Panc1 (cell line): ENCODE measurements at regions not wholly inside any gene's neighbourhood (a gene's known extent, or its start where the extent isn't known, plus 50 kb on each side); places are given as distances from the start of the nearest gene placed in this dataset.

ENCODE experiments used
- ATAC-seq: fragments of 200-7000 bp; cut with Tn5 transposase; 2 replicates; pipeline ENCODE4 v1.9.1; 2020; ENCODE audit warnings: mild to moderate bottlenecking, moderate library complexity
- BruUV-seq: library from RNA; stranded (reverse); fragments of 400-500 nt; replicated peaks from 2 replicates; lab custom pipeline; 2021; lab: Mats Ljungman, UMichigan
- CTCF ChIA-PET: fragments of 300-600 bp; sonication (Branson Sonifier 250); formaldehyde crosslinking; loops from one replicate; lab custom pipeline; 2022; ENCODE audit warnings: antibody characterized with exemption; lab: Charles Lee
- POLR2A ChIA-PET: fragments of 300-600 bp; sonication (Branson Sonifier 250); formaldehyde crosslinking; loops from one replicate; lab custom pipeline; 2022; ENCODE audit warnings: antibody characterized with exemption; lab: Charles Lee
- DNase-seq: peaks from one replicate; pipeline ENCODE4 v3.0.0-alpha.2; 2010; ENCODE audit warnings: low read depth, low spot score
- H3K27ac ChIP-seq: 2 replicates; pipeline ENCODE4 v1.5.1; 2011; ENCODE audit warnings: mild to moderate bottlenecking, low read length, inconsistent platforms
- H3K27me3 ChIP-seq: fragments of 200-500 bp; sonication (Bioruptor generic); 2 replicates; pipeline ENCODE4 v1.6.0; 2014; ENCODE audit warnings: low read length, inconsistent platforms; ENCODE audit not compliant: control insufficient read depth, insufficient read depth
- H3K36me3 ChIP-seq: fragments of 200-500 bp; sonication (Bioruptor generic); 2 replicates; pipeline ENCODE4 v1.5.1; 2014; ENCODE audit warnings: inconsistent platforms, mild to moderate bottlenecking, low read length, moderate library complexity; ENCODE audit not compliant: control insufficient read depth, insufficient read depth
- H3K4me1 ChIP-seq: 2 replicates; pipeline ENCODE4 v1.5.1; 2011; ENCODE audit warnings: inconsistent platforms, mild to moderate bottlenecking, low read length, moderate library complexity; ENCODE audit not compliant: control insufficient read depth, insufficient read depth
- H3K4me3 ChIP-seq, 2 experiments: 2 replicates each; pipeline ENCODE4 v1.5.1; 2011 to 2012; ENCODE audit warnings: low read depth in 2 of 2, low read length in 2 of 2, mild to moderate bottlenecking in 2 of 2, inconsistent platforms in 1 of 2, moderate library complexity in 1 of 2
- H3K9me3 ChIP-seq: fragments of 200-500 bp; sonication (Bioruptor generic); 2 replicates; pipeline ENCODE4 v1.5.1; 2014; ENCODE audit warnings: low read depth, mild to moderate bottlenecking, inconsistent platforms, low read length, moderate library complexity; ENCODE audit not compliant: control insufficient read depth, insufficient read depth
- CTCF ChIP-seq: fragments of 450-650 bp; IDR thresholded peaks from 2 replicates; pipeline ENCODE4 v1.5.1; 2017; ENCODE audit warnings: mild to moderate bottlenecking
- POLR2AphosphoS5 ChIP-seq: IDR thresholded peaks from 2 replicates; pipeline ENCODE4 v1.6.1; 2012; ENCODE audit warnings: mild to moderate bottlenecking, low read depth, low read length, moderate library complexity
- REST ChIP-seq, 2 experiments: IDR thresholded peaks; 2 replicates each; pipeline ENCODE4 v1.6.1; 2011 to 2012; ENCODE audit warnings: low read depth in 2 of 2, control low read depth in 1 of 2, low read length in 1 of 2, mild to moderate bottlenecking in 1 of 2, moderate library complexity in 1 of 2; ENCODE audit not compliant: insufficient read depth in 1 of 2
- SIN3A ChIP-seq: IDR thresholded peaks from 2 replicates; pipeline ENCODE4 v1.6.1; 2012; ENCODE audit warnings: low read depth, mild to moderate bottlenecking, low read length, moderate library complexity, borderline replicate concordance; ENCODE audit not compliant: insufficient read depth
- TCF7L2 ChIP-seq: IDR thresholded peaks from 2 replicates; pipeline ENCODE4 v1.6.1; 2011; ENCODE audit warnings: mild to moderate bottlenecking, low read depth, low read length, inconsistent platforms
- in situ Hi-C: cut with HindIII; loops from 2 replicates; pipeline ENCODE4 v1.10.0; 2016; ENCODE audit warnings: low sequenced_read_pairs, low pct_unique_long_range_greater_than_20kb
- intact Hi-C: fragments of 100-400 bp; cut with micrococcal nuclease; formaldehyde crosslinking; loops from one replicate; pipeline ENCODE4 v1.10.0; 2022; ENCODE audit not compliant: unreplicated experiment

- Histone ChIP-seq H3K27ac (no peak overlapping the region), H3K4me3 (no peak overlapping the region), H3K9me3 (no peaks in the 10 kb centered on the region), H3K36me3 (no peaks in the 10 kb centered on the region), H3K27me3 (no peaks in the 10 kb centered on the region), H3K4me1 (no peaks in the 10 kb centered on the region)
- POLR2A ChIA-PET: no interaction called here
- intact Hi-C loops (no loop called here), in situ Hi-C loops (no loop called here)
- no TSS peak for BruUV-seq
- TF ChIP-seq POLR2AphosphoS5: no peak
- TF ChIP-seq TCF7L2: no peak
- TF ChIP-seq CTCF: no peak
- no peak for TF ChIP-seq REST (IDR thresholded peaks at IDR 0.05; ENCODE audit: insufficient read depth in 1 of 2, low read depth in 2 of 2, low read length in 1 of 2)
- TF ChIP-seq SIN3A: no peak
- CTCF ChIA-PET: no interaction called here
- ATAC-seq (no peak), DNase-seq (no peak)
Measured at GRCh38 chr7:69517985-69518704, 80.1 kb upstream of the AUTS2 start.

DNA sequence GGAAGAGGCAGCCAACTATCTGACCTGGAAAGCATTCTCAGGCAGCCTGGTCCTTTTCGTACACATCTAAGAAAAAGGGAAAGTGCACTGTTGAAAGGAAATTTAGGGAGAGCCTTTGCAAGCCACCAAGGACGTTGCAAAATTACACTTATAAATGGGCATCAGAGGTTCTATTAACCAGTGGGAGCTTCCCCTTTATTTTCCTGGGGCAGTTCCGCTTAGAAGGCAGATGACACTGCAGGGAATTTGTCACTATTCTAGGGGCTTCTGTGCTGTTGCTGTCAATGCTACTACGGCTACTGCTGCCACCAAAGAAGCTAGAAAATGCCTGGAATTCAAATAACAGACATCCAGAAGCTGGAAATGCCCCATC lies 79.6 kb upstream of the AUTS2 start:
- in situ Hi-C loops (no loop called here), intact Hi-C loops (no loop called here)
- Histone ChIP-seq H3K4me1 (no peaks in the 10 kb centered on the region), H3K36me3 (no peaks in the 10 kb centered on the region), H3K9me3 (no peaks in the 10 kb centered on the region), H3K27me3 (no peaks in the 10 kb centered on the region), H3K4me3 (no peak overlapping the region), H3K27ac (no peak overlapping the region)
- no TSS peak for BruUV-seq
- ChIA-PET POLR2A (no interaction called here), CTCF (no interaction called here)
- no peak for ATAC-seq
- no peak for DNase-seq
- TF ChIP-seq CTCF (no peak), TCF7L2 (no peak)
